ENCODE measurements at regions not wholly inside any gene's neighbourhood (a gene's known extent, or its start where the extent isn't known, plus 50 kb on each side); places are given as distances from the start of the nearest gene placed in this dataset.

DNA sequence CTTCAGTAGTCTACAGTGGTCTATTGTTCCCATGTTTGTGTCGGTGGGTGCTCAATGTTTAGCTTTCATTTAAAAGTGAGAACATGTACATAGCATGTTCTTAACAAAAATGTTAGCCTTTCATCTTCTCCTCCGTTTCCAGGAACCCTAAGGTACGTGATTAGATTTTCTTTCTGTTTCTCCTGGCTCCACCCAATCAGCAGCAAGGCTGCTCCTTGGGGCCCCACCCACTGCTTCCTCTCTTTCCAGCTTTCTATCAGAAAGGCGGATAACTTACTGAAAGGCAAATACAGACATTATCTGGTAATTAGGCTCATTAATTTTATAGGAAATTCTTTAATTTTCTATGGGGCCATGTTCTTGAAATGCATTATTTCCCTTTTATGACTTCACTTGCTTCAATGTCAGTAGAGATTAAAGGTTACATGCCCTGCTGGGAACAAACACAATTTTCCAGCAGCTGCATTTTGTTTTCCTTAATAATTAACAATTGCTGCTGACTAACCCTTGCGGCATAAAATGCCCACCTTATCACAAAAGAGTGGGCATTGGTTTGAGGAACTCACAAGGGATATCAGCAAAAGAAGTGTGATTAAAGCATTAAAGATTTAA, 324.9 kb upstream of the SNX7 start:
- H2AFZ ChIP-seq (ENCODE audit: low read length) = no peak overlapping the region
- H3K36me3 ChIP-seq (ENCODE audit: low read depth, low read length) = no peaks in the 10 kb centered on the region
- ChIA-PET POLR2A (ENCODE audit: unreplicated experiment) (no interaction called here), CTCF (no interaction called here)
- H3K9me3 ChIP-seq (ENCODE audit: low read length) = no peaks in the 10 kb centered on the region
- H3F3A ChIP-seq (ENCODE audit: low read length, unreplicated experiment) = no peaks in the 10 kb centered on the region
- DNase-seq (no peak), ATAC-seq (no peak)
- H3K4me2 ChIP-seq (ENCODE audit: low read length) = no peak overlapping the region
- BruUV-seq (replicated peaks) = no TSS peak
- no peak overlapping the region for H3K27ac ChIP-seq (ENCODE audit: low read length)
- intact Hi-C loops (cut with micrococcal nuclease) = no loop called here
- TF ChIP-seq EZH2 (IDR thresholded peaks at IDR 0.05; ENCODE audit: low read length, unreplicated experiment) (no peak), EZH2phosphoT487 (IDR thresholded peaks at IDR 0.05; ENCODE audit: borderline replicate concordance, low read length) (no peak)
- TF ChIP-seq, protein P1, sequence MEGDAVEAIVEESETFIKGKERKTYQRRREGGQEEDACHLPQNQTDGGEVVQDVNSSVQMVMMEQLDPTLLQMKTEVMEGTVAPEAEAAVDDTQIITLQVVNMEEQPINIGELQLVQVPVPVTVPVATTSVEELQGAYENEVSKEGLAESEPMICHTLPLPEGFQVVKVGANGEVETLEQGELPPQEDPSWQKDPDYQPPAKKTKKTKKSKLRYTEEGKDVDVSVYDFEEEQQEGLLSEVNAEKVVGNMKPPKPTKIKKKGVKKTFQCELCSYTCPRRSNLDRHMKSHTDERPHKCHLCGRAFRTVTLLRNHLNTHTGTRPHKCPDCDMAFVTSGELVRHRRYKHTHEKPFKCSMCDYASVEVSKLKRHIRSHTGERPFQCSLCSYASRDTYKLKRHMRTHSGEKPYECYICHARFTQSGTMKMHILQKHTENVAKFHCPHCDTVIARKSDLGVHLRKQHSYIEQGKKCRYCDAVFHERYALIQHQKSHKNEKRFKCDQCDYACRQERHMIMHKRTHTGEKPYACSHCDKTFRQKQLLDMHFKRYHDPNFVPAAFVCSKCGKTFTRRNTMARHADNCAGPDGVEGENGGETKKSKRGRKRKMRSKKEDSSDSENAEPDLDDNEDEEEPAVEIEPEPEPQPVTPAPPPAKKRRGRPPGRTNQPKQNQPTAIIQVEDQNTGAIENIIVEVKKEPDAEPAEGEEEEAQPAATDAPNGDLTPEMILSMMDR (conservative IDR thresholded peaks at IDR 0.05; ENCODE audit: low read depth, low read length) = no peak
- H3K4me1 ChIP-seq (ENCODE audit: insufficient read depth, low read length) = peaks cover 19% of the 10 kb centered on the region
- no peaks in the 10 kb centered on the region for H3K9me2 ChIP-seq (replicated peaks; ENCODE audit: low read length)
- H3K9ac ChIP-seq (ENCODE audit: low read length) = no peak overlapping the region
- no peaks in the 10 kb centered on the region for H3K79me2 ChIP-seq (ENCODE audit: low read length)
- H4K20me1 ChIP-seq (ENCODE audit: low read length) = no peaks in the 10 kb centered on the region
- H3K4me3 ChIP-seq (ENCODE audit: low read length) = no peak overlapping the region
- H3K27me3 ChIP-seq (ENCODE audit: low read length) = no peaks in the 10 kb centered on the region

DNA sequence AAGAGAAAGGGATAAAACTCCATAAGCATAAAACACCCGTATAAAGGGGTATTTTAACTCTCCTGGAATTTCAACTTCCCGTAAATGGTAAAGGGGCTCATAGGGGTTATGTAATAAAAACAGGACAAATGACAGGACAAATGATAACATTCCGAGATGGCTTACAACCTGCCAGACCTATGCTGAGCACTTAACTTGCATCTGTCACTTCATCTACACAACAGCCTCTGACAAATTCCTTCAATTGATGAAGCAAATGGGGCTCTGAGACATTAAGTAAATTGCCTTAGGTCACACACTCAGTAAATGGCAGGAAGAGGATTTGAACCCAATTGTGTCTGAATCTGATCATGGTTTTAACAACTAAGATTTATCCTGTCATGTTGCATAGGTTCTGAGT, 327.6 kb upstream of the SNX7 start:
- DNase-seq (no peak), ATAC-seq (no peak)
- Histone ChIP-seq H3F3A (ENCODE audit: low read length, unreplicated experiment) (no peaks in the 10 kb centered on the region), H3K9me3 (ENCODE audit: low read length) (no peaks in the 10 kb centered on the region), H3K4me2 (ENCODE audit: low read length) (no peak overlapping the region), H3K27me3 (ENCODE audit: low read length) (no peaks in the 10 kb centered on the region), H3K4me3 (ENCODE audit: low read length) (no peak overlapping the region), H3K9me2 (replicated peaks; ENCODE audit: low read length) (no peaks in the 10 kb centered on the region), H2AFZ (ENCODE audit: low read length) (no peak overlapping the region), H3K4me1 (ENCODE audit: insufficient read depth, low read length) (peaks cover 43% of the 10 kb centered on the region), H3K36me3 (ENCODE audit: low read depth, low read length) (no peaks in the 10 kb centered on the region), H4K20me1 (ENCODE audit: low read length) (no peaks in the 10 kb centered on the region), H3K79me2 (ENCODE audit: low read length) (no peaks in the 10 kb centered on the region), H3K9ac (ENCODE audit: low read length) (no peak overlapping the region), H3K27ac (ENCODE audit: low read length) (no peak overlapping the region)
- intact Hi-C loops (cut with micrococcal nuclease) = loop anchor here (5.0 kb wide), 1 partner anchor 332 kb away; no protein-coding TSS in a partner anchor
- POLR2A ChIA-PET (ENCODE audit: unreplicated experiment) = no interaction called here
- TF ChIP-seq EZH2phosphoT487 (IDR thresholded peaks at IDR 0.05; ENCODE audit: borderline replicate concordance, low read length) (no peak), EZH2 (IDR thresholded peaks at IDR 0.05; ENCODE audit: low read length, unreplicated experiment) (no peak)
- TF ChIP-seq, protein P1 (conservative IDR thresholded peaks at IDR 0.05; ENCODE audit: low read depth, low read length) = no peak
- CTCF ChIA-PET = no interaction called here
- BruUV-seq (replicated peaks) = no TSS peak

DNA sequence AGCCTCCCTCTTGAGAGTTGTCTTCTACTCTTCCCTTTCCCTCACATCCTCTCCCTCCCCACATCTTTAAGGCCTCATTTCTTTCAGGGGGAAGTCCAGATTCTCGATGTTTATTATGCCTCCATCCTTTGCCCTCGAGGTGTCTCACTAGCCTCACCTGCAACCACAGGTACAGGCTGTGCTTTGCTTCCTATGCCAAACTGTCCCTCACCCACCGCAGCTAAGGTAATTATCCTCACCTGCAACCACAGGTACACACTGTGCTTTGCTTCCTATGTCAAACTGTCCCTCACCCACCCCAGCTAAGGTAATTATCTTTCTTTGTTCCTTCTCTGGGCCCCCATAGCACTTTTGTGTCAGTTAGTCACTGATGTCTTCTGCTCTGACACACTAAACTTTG, 328.1 kb upstream of the SNX7 start:
- no peaks in the 10 kb centered on the region for H3K9me2 ChIP-seq (replicated peaks; ENCODE audit: low read length)
- ATAC-seq = no peak
- BruUV-seq (replicated peaks) = no TSS peak
- no peaks in the 10 kb centered on the region for H3K79me2 ChIP-seq (ENCODE audit: low read length)
- no peak overlapping the region for H2AFZ ChIP-seq (ENCODE audit: low read length)
- ChIA-PET POLR2A (ENCODE audit: unreplicated experiment) (no interaction called here), CTCF (no interaction called here)
- H3K9me3 ChIP-seq (ENCODE audit: low read length) = no peaks in the 10 kb centered on the region
- H3K27me3 ChIP-seq (ENCODE audit: low read length) = no peaks in the 10 kb centered on the region
- intact Hi-C loops (cut with micrococcal nuclease) = loop anchor here (5.0 kb wide), 1 partner anchor 331 kb away; no protein-coding TSS in a partner anchor
- no peaks in the 10 kb centered on the region for H3K36me3 ChIP-seq (ENCODE audit: low read depth, low read length)
- H3K9ac ChIP-seq (ENCODE audit: low read length) = no peak overlapping the region
- H4K20me1 ChIP-seq (ENCODE audit: low read length) = no peaks in the 10 kb centered on the region
- H3K4me1 ChIP-seq (ENCODE audit: insufficient read depth, low read length) = peaks cover 49% of the 10 kb centered on the region
- H3F3A ChIP-seq (ENCODE audit: low read length, unreplicated experiment) = no peaks in the 10 kb centered on the region
- H3K27ac ChIP-seq (ENCODE audit: low read length) = no peak overlapping the region; the same call in 1 of the 2 replicates
- H3K4me3 ChIP-seq (ENCODE audit: low read length) = no peak overlapping the region
- DNase-seq = no peak
- H3K4me2 ChIP-seq (ENCODE audit: low read length) = no peak overlapping the region
- TF ChIP-seq, protein P1 (conservative IDR thresholded peaks at IDR 0.05; ENCODE audit: low read depth, low read length) = no peak
- TF ChIP-seq EZH2phosphoT487 (IDR thresholded peaks at IDR 0.05; ENCODE audit: borderline replicate concordance, low read length) (no peak), EZH2 (IDR thresholded peaks at IDR 0.05; ENCODE audit: low read length, unreplicated experiment) (no peak)
